Germinal center (tissue), 1 donor: ENCODE measurements at regions not wholly inside any gene's neighbourhood (a gene's known extent, or its start where the extent isn't known, plus 50 kb on each side); places are given as distances from the start of the nearest gene placed in this dataset.
"Not testable (repeated sequence)": the region's sequence is repeated elsewhere in the genome, so short reads cannot be mapped to it uniquely, and the experiment has no call there.

ENCODE experiments used
- DNase-seq: peaks from one replicate; pipeline ENCODE4 v3.0.0; 2012; ENCODE audit warnings: mixed read lengths, low spot score

GRCh38 chr2:187871506-187871905 is 317.3 kb upstream of the TFPI start:
- no peak for DNase-seq

- no peak for DNase-seq
Measured at GRCh38 chr2:187873132-187873531, 318.9 kb upstream of the TFPI start.

GRCh38 chr2:187874786-187875185 is 320.6 kb upstream of the TFPI start:
- DNase-seq, result no peak

GRCh38 chr2:187875261-187876141 is 321.3 kb upstream of the TFPI start:
- DNase-seq, result no peak

GRCh38 chr2:187876554-187876953 is 322.3 kb upstream of the TFPI start:
- no peak for DNase-seq

- DNase-seq, result no peak
Measured at GRCh38 chr2:187877391-187877790, 323.2 kb upstream of the TFPI start.

GRCh38 chr2:187878112-187878511 is 323.9 kb upstream of the TFPI start:
- DNase-seq, result no peak

- DNase-seq, result no peak
Measured at GRCh38 chr2:187879491-187879890, 325.3 kb upstream of the TFPI start.

GRCh38 chr2:187884003-187884402 is 329.8 kb upstream of the TFPI start:
- DNase-seq, result no peak

GRCh38 chr2:187890690-187891089 is 336.5 kb upstream of the TFPI start:
- DNase-seq, result no peak

GRCh38 chr2:187900021-187900420 is 345.8 kb upstream of the TFPI start:
- no peak for DNase-seq

GRCh38 chr2:187906021-187906420 is 351.8 kb upstream of the TFPI start:
- no peak for DNase-seq

GRCh38 chr2:187910922-187911321 is 356.7 kb upstream of the TFPI start:
- not testable (repeated sequence) for DNase-seq

GRCh38 chr2:187912950-187913349 is 358.7 kb upstream of the TFPI start:
- no peak for DNase-seq

GRCh38 chr2:187915810-187916209 is 361.6 kb upstream of the TFPI start:
- DNase-seq, result no peak

- no peak for DNase-seq
Measured at GRCh38 chr2:187916799-187917198, 362.6 kb upstream of the TFPI start.

GRCh38 chr2:187917535-187917934 is 363.3 kb upstream of the TFPI start:
- DNase-seq, result no peak

- no peak for DNase-seq
Measured at GRCh38 chr2:187918996-187919821, 365.0 kb upstream of the TFPI start.

GRCh38 chr2:187920511-187920910 is 366.3 kb upstream of the TFPI start:
- DNase-seq, result no peak

- DNase-seq, result no peak
Measured at GRCh38 chr2:187922846-187923245, 368.6 kb upstream of the TFPI start.

- DNase-seq, result no peak
Measured at GRCh38 chr2:187924293-187924692, 367.4 kb upstream of the GULP1 start.

GRCh38 chr2:187934236-187934635 is 357.4 kb upstream of the GULP1 start:
- DNase-seq, result no peak

GRCh38 chr2:187934692-187935091 is 357.0 kb upstream of the GULP1 start:
- no peak for DNase-seq
